Coronary artery (tissue), 2 donors: ENCODE measurements at regions not wholly inside any gene's neighbourhood (a gene's known extent, or its start where the extent isn't known, plus 50 kb on each side); places are given as distances from the start of the nearest gene placed in this dataset.

Source experiments
- DNase-seq: peaks from one replicate; pipeline ENCODE4 v3.0.0-alpha.2; 2017; ENCODE audit warnings: low spot score
- H3K27ac ChIP-seq, 2 donors: fragments of 200-600 bp; sonication (generic); one replicate each; pipeline ENCODE4 v1.5.1; 2016 to 2019
- H3K4me3 ChIP-seq: fragments of 200-600 bp; sonication (generic); 2 replicates; pipeline ENCODE4 v1.5.1; 2016; ENCODE audit warnings: mild to moderate bottlenecking, moderate library complexity
- TF ChIP-seq, protein P1 (sequence below): fragments of 200-600 bp; sonication (generic); IDR thresholded peaks from one replicate; pipeline ENCODE4 v1.5.1; 2019; ENCODE audit warnings: antibody characterized with exemption

DNA sequence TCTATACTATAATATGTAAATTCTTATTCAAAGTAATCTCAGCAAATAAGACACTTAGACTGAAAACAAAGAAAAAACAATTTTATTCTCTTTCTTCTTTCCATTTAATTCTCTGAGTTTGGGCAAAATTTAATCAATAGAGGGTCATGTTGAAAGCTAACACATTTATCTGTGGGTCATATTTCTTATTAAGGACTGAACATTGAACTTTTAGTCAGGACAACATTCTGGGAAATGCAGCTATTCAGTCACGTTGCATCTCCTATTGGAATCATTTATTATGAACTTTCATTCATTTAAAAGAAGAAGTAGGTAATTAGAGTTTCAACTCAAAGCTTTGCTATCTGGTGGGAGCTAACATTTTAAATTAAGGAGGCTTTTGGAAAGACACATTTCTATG, 372.5 kb downstream of the MAN2A1 start:
- Histone ChIP-seq H3K4me3 (no peak overlapping the region), H3K27ac (no peak overlapping the region)
- no peak for DNase-seq
- TF ChIP-seq, protein P1, sequence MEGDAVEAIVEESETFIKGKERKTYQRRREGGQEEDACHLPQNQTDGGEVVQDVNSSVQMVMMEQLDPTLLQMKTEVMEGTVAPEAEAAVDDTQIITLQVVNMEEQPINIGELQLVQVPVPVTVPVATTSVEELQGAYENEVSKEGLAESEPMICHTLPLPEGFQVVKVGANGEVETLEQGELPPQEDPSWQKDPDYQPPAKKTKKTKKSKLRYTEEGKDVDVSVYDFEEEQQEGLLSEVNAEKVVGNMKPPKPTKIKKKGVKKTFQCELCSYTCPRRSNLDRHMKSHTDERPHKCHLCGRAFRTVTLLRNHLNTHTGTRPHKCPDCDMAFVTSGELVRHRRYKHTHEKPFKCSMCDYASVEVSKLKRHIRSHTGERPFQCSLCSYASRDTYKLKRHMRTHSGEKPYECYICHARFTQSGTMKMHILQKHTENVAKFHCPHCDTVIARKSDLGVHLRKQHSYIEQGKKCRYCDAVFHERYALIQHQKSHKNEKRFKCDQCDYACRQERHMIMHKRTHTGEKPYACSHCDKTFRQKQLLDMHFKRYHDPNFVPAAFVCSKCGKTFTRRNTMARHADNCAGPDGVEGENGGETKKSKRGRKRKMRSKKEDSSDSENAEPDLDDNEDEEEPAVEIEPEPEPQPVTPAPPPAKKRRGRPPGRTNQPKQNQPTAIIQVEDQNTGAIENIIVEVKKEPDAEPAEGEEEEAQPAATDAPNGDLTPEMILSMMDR = no peak

DNA sequence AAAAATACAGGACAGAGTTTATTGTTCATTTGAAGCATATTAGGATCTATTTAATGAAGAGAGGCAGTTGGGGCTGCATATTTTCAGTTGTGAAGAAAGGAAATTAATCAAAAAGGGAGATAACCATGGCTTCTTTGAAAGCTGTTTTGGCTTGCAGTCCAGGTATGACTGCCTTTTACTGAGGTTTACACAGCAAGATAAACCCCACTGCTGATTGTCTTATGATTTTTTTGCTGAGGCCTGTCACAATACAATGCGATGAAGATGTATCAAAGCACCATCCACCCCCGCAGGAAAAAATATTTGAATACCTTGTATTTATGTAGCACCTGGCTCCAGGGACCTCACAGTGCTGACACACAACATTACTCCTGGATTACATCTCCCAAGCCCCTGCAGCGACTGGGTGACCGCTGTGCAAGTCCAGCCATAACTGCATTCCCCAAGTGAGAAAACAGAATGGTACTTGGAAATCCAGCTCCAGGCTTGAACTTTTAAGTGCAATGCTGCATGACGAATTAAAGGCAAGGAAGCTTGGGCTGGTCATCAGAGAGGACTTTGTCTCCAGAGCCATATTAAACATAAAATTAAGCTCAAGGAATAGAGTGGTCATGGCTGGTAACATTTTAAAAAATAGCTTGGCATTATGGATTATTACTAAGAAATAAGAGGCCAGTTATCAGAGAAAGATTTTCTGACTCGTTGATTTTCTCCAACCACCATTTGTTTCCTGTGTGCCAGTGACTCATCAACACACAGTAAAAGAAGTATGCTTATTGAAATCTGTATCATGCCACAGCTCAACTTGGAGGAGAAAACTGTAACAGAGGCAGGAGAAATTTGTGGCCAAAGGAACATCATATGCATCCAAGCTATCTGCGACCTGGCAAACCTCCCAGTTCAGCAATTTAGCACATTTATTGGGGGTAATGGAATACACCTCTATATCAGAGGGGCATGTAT, 374.2 kb downstream of the MAN2A1 start:
- no peak for DNase-seq
- Histone ChIP-seq H3K27ac (no peak overlapping the region), H3K4me3 (no peak overlapping the region)
- TF ChIP-seq, protein P1 = no peak

DNA sequence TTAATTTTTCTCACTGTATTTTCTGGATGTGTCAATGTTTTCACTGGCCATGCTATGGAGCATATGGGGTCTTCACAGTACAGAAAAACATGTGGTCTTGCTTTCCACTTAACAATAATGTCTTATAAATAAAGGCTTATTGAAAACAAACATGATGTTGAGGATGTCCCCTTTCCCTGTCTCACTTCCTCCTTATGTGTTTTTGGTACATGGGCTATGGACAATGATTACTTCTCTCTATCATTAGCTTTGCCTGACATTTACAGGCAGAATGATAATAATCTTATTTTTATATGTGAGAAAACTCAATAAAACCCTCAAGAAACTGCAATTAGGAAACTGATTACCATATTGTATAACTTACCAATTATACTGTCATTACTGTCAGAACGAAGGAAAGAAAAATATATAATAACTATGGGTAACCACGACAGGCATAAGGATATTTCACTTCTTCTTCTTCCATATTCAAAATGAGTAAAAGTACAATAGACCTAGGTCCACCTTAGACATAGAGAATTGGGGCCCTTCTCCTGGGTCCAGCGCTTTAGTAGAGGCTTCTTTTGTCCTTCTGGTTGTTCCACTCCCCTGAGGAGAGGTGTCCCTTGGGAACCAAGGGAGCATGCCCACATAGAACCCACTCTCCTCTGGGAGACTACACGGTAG, 375.0 kb downstream of the MAN2A1 start:
- no peak overlapping the region for H3K4me3 ChIP-seq
- no peak for DNase-seq
- no peak overlapping the region for H3K27ac ChIP-seq
- TF ChIP-seq, protein P1 = no peak

DNA sequence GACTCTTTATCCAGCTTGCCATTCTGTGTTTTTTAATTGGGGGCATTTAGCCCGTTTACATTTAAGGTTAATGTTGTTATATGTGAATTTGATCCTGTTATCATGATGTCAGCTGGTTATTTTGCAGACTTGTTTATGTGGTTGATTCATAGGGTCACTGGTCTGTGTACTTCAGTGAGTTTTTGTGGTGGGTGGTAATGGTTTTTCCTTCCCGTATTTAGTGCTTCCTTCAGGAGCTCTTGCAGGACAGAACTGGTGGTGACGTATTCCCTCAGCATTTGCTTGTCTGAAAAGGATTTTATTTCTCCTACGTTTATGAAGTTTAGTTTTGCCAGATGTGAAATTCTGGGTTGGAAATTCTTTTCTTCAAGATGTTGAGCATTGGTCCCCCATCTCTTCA, 381.1 kb downstream of the MAN2A1 start:
- Histone ChIP-seq H3K27ac (no peak overlapping the region), H3K4me3 (no peak overlapping the region)
- TF ChIP-seq, protein P1 = no peak
- no peak for DNase-seq

DNA sequence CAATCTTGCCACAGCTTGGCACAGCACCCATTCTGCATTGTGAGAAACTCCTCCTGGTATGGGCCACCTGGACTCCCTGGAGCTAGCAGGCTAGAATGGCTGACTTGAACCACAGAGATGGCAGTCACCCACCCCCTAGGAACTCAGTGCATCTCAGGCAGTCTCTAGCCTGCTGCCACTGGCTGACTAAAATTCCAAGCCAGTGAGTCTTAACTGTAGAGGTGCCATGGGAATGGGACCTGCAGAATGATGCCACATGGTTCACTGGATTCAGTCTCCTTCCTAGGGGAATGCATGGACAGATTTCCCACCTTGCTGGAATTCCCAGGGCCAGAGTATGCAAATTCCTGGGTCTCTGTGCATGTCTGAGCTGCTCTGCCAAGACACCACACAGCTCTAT, 382.9 kb downstream of the MAN2A1 start:
- DNase-seq = no peak
- H3K4me3 ChIP-seq = no peak overlapping the region
- H3K27ac ChIP-seq = no peak overlapping the region
- TF ChIP-seq, protein P1 = no peak

DNA sequence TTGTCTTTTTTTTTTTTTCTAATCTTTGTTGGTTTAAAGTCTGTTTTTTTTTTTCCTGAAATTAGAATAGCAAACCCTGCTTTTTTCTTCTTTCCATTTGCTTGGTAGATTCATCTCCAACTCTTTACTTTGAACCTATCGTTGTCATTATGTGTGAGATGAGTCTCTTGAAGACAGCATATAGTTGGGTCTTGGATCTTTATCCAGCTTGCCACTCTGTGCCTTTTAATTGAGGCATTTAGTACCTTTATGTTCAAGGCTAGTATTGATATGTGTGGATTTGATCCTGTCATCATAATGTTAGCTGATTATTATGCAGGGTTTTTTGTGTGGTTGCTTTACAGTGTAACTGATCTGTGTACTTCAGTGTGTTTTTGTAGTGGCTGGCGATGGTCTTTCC, 383.8 kb downstream of the MAN2A1 start:
- H3K27ac ChIP-seq = no peak overlapping the region
- no peak overlapping the region for H3K4me3 ChIP-seq
- no peak for DNase-seq
- TF ChIP-seq, protein P1 = no peak
